22Rv1 (cell line): ENCODE measurements at regions not wholly inside any gene's neighbourhood (a gene's known extent, or its start where the extent isn't known, plus 50 kb on each side); places are given as distances from the start of the nearest gene placed in this dataset.

Experiments
- CTCF ChIP-seq: fragments of 450-650 bp; IDR thresholded peaks from 2 replicates; pipeline ENCODE4 v1.5.1; 2017; ENCODE audit warnings: mild to moderate bottlenecking
- ZFX ChIP-seq: fragments of 450-650 bp; IDR thresholded peaks from 2 replicates; pipeline ENCODE4 v1.6.1; 2017; ENCODE audit warnings: antibody characterized with exemption, borderline replicate concordance

- TF ChIP-seq CTCF (no peak), ZFX (no peak)
These were observed 507.8 kb upstream of the NMUR2 start for GRCh38 chr5:152912924-152913323.
